ENCODE measurements at regions not wholly inside any gene's neighbourhood (a gene's known extent, or its start where the extent isn't known, plus 50 kb on each side); places are given as distances from the start of the nearest gene placed in this dataset.

DNA sequence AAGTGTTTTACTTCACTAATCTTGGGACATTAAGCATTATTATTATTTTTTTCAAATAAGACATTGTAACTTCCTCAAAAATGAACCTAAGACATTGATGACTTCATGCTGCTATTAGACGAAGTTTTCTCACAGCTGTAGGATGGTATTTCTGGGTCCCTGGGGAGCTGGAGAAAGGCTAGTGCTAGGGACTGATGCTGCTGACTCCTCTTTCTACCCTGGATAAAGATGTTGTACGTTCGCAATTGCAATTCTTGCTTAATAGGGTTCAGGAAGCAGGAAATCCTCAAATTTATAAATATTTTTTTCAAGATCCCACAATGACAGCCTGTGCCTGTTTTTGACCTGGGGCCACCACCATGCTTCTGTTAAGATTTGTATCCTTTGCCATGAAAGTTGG, 526.0 kb downstream of the CCSER2 start:
- TF ChIP-seq, protein P1, sequence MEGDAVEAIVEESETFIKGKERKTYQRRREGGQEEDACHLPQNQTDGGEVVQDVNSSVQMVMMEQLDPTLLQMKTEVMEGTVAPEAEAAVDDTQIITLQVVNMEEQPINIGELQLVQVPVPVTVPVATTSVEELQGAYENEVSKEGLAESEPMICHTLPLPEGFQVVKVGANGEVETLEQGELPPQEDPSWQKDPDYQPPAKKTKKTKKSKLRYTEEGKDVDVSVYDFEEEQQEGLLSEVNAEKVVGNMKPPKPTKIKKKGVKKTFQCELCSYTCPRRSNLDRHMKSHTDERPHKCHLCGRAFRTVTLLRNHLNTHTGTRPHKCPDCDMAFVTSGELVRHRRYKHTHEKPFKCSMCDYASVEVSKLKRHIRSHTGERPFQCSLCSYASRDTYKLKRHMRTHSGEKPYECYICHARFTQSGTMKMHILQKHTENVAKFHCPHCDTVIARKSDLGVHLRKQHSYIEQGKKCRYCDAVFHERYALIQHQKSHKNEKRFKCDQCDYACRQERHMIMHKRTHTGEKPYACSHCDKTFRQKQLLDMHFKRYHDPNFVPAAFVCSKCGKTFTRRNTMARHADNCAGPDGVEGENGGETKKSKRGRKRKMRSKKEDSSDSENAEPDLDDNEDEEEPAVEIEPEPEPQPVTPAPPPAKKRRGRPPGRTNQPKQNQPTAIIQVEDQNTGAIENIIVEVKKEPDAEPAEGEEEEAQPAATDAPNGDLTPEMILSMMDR (conservative IDR thresholded peaks at IDR 0.05 in 1 of 2, IDR thresholded peaks at IDR 0.05 in 1 of 2; ENCODE audit: low read depth in 1 of 2, low read length in 2 of 2), result no peak
- TF ChIP-seq EZH2 (IDR thresholded peaks at IDR 0.05; ENCODE audit: low read length, missing control alignments), result no peak

All from fibroblast of lung (primary cell).